ENCODE measurements at regions not wholly inside any gene's neighbourhood (a gene's known extent, or its start where the extent isn't known, plus 50 kb on each side); places are given as distances from the start of the nearest gene placed in this dataset.
"Not testable (repeated sequence)": the region's sequence is repeated elsewhere in the genome, so short reads cannot be mapped to it uniquely, and the experiment has no call there.

- DNase-seq (ENCODE audit: low read depth): no peak
Observed at GRCh38 chrX:86887341-86887740, 630.3 kb upstream of the KLHL4 start.

GRCh38 chrX:86910027-86910426 is 607.6 kb upstream of the KLHL4 start:
- DNase-seq (ENCODE audit: low read depth): no peak

GRCh38 chrX:86910602-86911311 is 606.8 kb upstream of the KLHL4 start:
- DNase-seq (ENCODE audit: low read depth): no peak

- no peak for DNase-seq (ENCODE audit: low read depth)
Observed at GRCh38 chrX:86914569-86914968, 603.0 kb upstream of the KLHL4 start.

- DNase-seq (ENCODE audit: low read depth): no peak
Observed at GRCh38 chrX:86917959-86918358, 599.6 kb upstream of the KLHL4 start.

- no peak for DNase-seq (ENCODE audit: low read depth)
Observed at GRCh38 chrX:86930419-86930818, 587.2 kb upstream of the KLHL4 start.

- DNase-seq (ENCODE audit: low read depth): no peak
Observed at GRCh38 chrX:86935988-86936387, 581.6 kb upstream of the KLHL4 start.

- DNase-seq (ENCODE audit: low read depth): peak; percentile 17
Observed at GRCh38 chrX:86946569-86946968, 571.0 kb upstream of the KLHL4 start.

- DNase-seq (ENCODE audit: low read depth): no peak
Observed at GRCh38 chrX:86964321-86964720, 553.3 kb upstream of the KLHL4 start.

GRCh38 chrX:86981326-86981879 is 536.2 kb upstream of the KLHL4 start:
- DNase-seq (ENCODE audit: low read depth): no peak

GRCh38 chrX:86987351-86987750 is 530.3 kb upstream of the KLHL4 start:
- not testable (repeated sequence) for DNase-seq (ENCODE audit: low read depth)

- no peak for DNase-seq (ENCODE audit: low read depth)
Observed at GRCh38 chrX:87003031-87003430, 514.6 kb upstream of the KLHL4 start.

- no peak for DNase-seq (ENCODE audit: low read depth)
Observed at GRCh38 chrX:87005183-87005582, 512.4 kb upstream of the KLHL4 start.

GRCh38 chrX:87005885-87006284 is 511.7 kb upstream of the KLHL4 start:
- DNase-seq (ENCODE audit: low read depth): no peak

GRCh38 chrX:87006561-87006960 is 511.0 kb upstream of the KLHL4 start:
- DNase-seq (ENCODE audit: low read depth): no peak

- DNase-seq (ENCODE audit: low read depth): no peak
Observed at GRCh38 chrX:87017210-87017609, 500.4 kb upstream of the KLHL4 start.

- not testable (repeated sequence) for DNase-seq (ENCODE audit: low read depth)
Observed at GRCh38 chrX:87033115-87033514, 484.5 kb upstream of the KLHL4 start.

GRCh38 chrX:87045352-87045751 is 472.2 kb upstream of the KLHL4 start:
- DNase-seq (ENCODE audit: low read depth): no peak

GRCh38 chrX:87049567-87049966 is 468.0 kb upstream of the KLHL4 start:
- DNase-seq (ENCODE audit: low read depth): no peak

GRCh38 chrX:87063642-87064041 is 454.0 kb upstream of the KLHL4 start:
- DNase-seq (ENCODE audit: low read depth): no peak

- DNase-seq (ENCODE audit: low read depth): no peak
Observed at GRCh38 chrX:87064502-87064901, 453.1 kb upstream of the KLHL4 start.

GRCh38 chrX:87067795-87068369 is 449.7 kb upstream of the KLHL4 start:
- DNase-seq (ENCODE audit: low read depth): no peak

- no peak for DNase-seq (ENCODE audit: low read depth)
Observed at GRCh38 chrX:87078231-87078630, 439.4 kb upstream of the KLHL4 start.

- DNase-seq (ENCODE audit: low read depth): no peak
Observed at GRCh38 chrX:87098477-87098876, 419.1 kb upstream of the KLHL4 start.
